ENCODE measurements at regions not wholly inside any gene's neighbourhood (a gene's known extent, or its start where the extent isn't known, plus 50 kb on each side); places are given as distances from the start of the nearest gene placed in this dataset.

- TF ChIP-seq POLR2AphosphoS5 (IDR thresholded peaks at IDR 0.05; ENCODE audit: insufficient read depth in 1 of 2, low read depth in 1 of 2): no peak
- TF ChIP-seq, protein P1, sequence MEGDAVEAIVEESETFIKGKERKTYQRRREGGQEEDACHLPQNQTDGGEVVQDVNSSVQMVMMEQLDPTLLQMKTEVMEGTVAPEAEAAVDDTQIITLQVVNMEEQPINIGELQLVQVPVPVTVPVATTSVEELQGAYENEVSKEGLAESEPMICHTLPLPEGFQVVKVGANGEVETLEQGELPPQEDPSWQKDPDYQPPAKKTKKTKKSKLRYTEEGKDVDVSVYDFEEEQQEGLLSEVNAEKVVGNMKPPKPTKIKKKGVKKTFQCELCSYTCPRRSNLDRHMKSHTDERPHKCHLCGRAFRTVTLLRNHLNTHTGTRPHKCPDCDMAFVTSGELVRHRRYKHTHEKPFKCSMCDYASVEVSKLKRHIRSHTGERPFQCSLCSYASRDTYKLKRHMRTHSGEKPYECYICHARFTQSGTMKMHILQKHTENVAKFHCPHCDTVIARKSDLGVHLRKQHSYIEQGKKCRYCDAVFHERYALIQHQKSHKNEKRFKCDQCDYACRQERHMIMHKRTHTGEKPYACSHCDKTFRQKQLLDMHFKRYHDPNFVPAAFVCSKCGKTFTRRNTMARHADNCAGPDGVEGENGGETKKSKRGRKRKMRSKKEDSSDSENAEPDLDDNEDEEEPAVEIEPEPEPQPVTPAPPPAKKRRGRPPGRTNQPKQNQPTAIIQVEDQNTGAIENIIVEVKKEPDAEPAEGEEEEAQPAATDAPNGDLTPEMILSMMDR (IDR thresholded peaks at IDR 0.05): no peak
Measured at GRCh38 chr6:67667637-67668422, 967.3 kb upstream of the ADGRB3 start.

Data from vagina (tissue), 2 donors.